Left ventricle myocardium superior (tissue), 1 donor: ENCODE measurements at regions not wholly inside any gene's neighbourhood (a gene's known extent, or its start where the extent isn't known, plus 50 kb on each side); places are given as distances from the start of the nearest gene placed in this dataset.

Experiments used
- ATAC-seq: fragments of 200-7000 bp; cut with Tn5 transposase; one replicate; pipeline ENCODE4 v1.9.1; 2020; ENCODE audit warnings: mild to moderate bottlenecking, moderate library complexity
- DNase-seq: peaks from one replicate; pipeline ENCODE4 v3.0.0-alpha.2; 2020
- intact Hi-C: fragments of 100-400 bp; cut with micrococcal nuclease; formaldehyde crosslinking; loops from one replicate; pipeline ENCODE4 v1.11.0; 2022
- donor health status: DM: no; HTN: yes; CAD: no; lungs with severe emphysema.

- DNase-seq (no peak), ATAC-seq (no peak)
- intact Hi-C loops, result no loop called here
These were observed 76.3 kb upstream of the GLS start for GRCh38 chr2:190804182-190804795.

- ATAC-seq, result no peak
- intact Hi-C loops, result no loop called here
- no peak for DNase-seq
These were observed 75.5 kb upstream of the GLS start for GRCh38 chr2:190805126-190805525.

- DNase-seq (no peak), ATAC-seq (no peak)
- intact Hi-C loops, result no loop called here
These were observed 74.8 kb upstream of the GLS start for GRCh38 chr2:190805843-190806242.

- intact Hi-C loops, result no loop called here
- DNase-seq (no peak), ATAC-seq (no peak)
These were observed 72.7 kb upstream of the GLS start for GRCh38 chr2:190807886-190808285.

- no peak for DNase-seq
- intact Hi-C loops, result no loop called here
- no peak for ATAC-seq
These were observed 71.4 kb upstream of the GLS start for GRCh38 chr2:190809139-190809764.

- DNase-seq, result no peak
- intact Hi-C loops, result no loop called here
- no peak for ATAC-seq
These were observed 70.6 kb upstream of the GLS start for GRCh38 chr2:190809876-190810525.

- ATAC-seq (no peak), DNase-seq (no peak)
- intact Hi-C loops, result no loop called here
These were observed 69.5 kb upstream of the GLS start for GRCh38 chr2:190810981-190811587.

GRCh38 chr2:190811811-190812210 lies 68.8 kb upstream of the GLS start:
- no peak for ATAC-seq
- intact Hi-C loops, result no loop called here
- DNase-seq, result no peak

GRCh38 chr2:190812506-190813294 lies 67.9 kb upstream of the GLS start:
- intact Hi-C loops, result no loop called here
- DNase-seq (no peak), ATAC-seq (no peak)

- intact Hi-C loops, result no loop called here
- no peak for DNase-seq
- ATAC-seq, result no peak
These were observed 65.4 kb upstream of the GLS start for GRCh38 chr2:190815226-190815625.

GRCh38 chr2:190817082-190817481 lies 63.5 kb upstream of the GLS start:
- ATAC-seq (no peak), DNase-seq (no peak)
- intact Hi-C loops, result no loop called here

- DNase-seq, result no peak
- intact Hi-C loops, result no loop called here
- peak; percentile 72 for ATAC-seq
These were observed 60.8 kb upstream of the GLS start for GRCh38 chr2:190819840-190820301.

GRCh38 chr2:190820416-190820815 lies 60.2 kb upstream of the GLS start:
- intact Hi-C loops, result no loop called here
- DNase-seq (no peak), ATAC-seq (no peak)

- ATAC-seq (no peak), DNase-seq (no peak)
- intact Hi-C loops, result no loop called here
These were observed 58.6 kb upstream of the GLS start for GRCh38 chr2:190822043-190822442.

GRCh38 chr2:190827720-190828119 lies 52.9 kb upstream of the GLS start:
- no peak for ATAC-seq
- no peak for DNase-seq
- intact Hi-C loops, result no loop called here

GRCh38 chr2:190829642-190830041 lies 51.0 kb upstream of the GLS start:
- ATAC-seq (no peak), DNase-seq (no peak)

More at GRCh38 chr2:190829642-190830041, 51.0 kb upstream of the GLS start:
- intact Hi-C loops, result no loop called here
